RWPE1 (cell line): ENCODE measurements at regions not wholly inside any gene's neighbourhood (a gene's known extent, or its start where the extent isn't known, plus 50 kb on each side); places are given as distances from the start of the nearest gene placed in this dataset.
A peak's percentile ranks its signal among the peaks of the same experiment; 100 is the strongest.

Experiments
- CTCF ChIA-PET: fragments of 350-600 bp; sonication (Branson Sonifier 250); formaldehyde crosslinking; extraction: SDS; loops from one replicate; lab custom pipeline; 2021; lab: Yijun Ruan, JAX
- POLR2A ChIA-PET: fragments of 400-600 bp; formaldehyde crosslinking; extraction: SDS; loops from one replicate; lab custom pipeline; 2020; ENCODE audit warnings: antibody characterized with exemption; ENCODE audit not compliant: low non-redundant PET; lab: Yijun Ruan, JAX
- DNase-seq: peaks from one replicate; pipeline ENCODE4 v3.0.0; 2012; ENCODE audit warnings: low spot score
- H3K27ac ChIP-seq: fragments of 450-650 bp; 2 replicates; pipeline ENCODE4 v1.5.1; 2017
- CTCF ChIP-seq: fragments of 450-650 bp; conservative IDR thresholded peaks from 2 replicates; pipeline ENCODE4 v1.5.1; 2017; ENCODE audit warnings: low read depth, mild to moderate bottlenecking

- DNase-seq = no peak
- POLR2A ChIA-PET = no interaction called here
- H3K27ac ChIP-seq = no peak overlapping the region
- TF ChIP-seq CTCF = no peak
- CTCF ChIA-PET = no interaction called here
These were observed 107.0 kb downstream of the NAV1 start for GRCh38 chr1:201645956-201646355.

GRCh38 chr1:201646411-201647022, 107.6 kb downstream of the NAV1 start:
- H3K27ac ChIP-seq = peak overlapping the region; percentile 97
- CTCF ChIA-PET = no interaction called here
- DNase-seq = no peak
- POLR2A ChIA-PET = no interaction called here
- TF ChIP-seq CTCF = no peak

GRCh38 chr1:201647094-201647493, 108.2 kb downstream of the NAV1 start:
- no peak for DNase-seq
- CTCF ChIA-PET = interaction anchor here (0.6 kb wide), 2 partner anchors 9 to 1716 kb away, joined by 3 to 4 read pairs; no protein-coding TSS in a partner anchor
- H3K27ac ChIP-seq = peak overlapping the region; percentile 97
- POLR2A ChIA-PET = no interaction called here
- no peak for TF ChIP-seq CTCF

GRCh38 chr1:201647722-201648065, 108.8 kb downstream of the NAV1 start:
- no peak for TF ChIP-seq CTCF
- DNase-seq = no peak
- CTCF ChIA-PET = interaction anchor here (0.6 to 0.8 kb wide), 3 partner anchors 8 to 1715 kb away, joined by 3 to 4 read pairs (median 4); no protein-coding TSS in a partner anchor
- POLR2A ChIA-PET = no interaction called here
- H3K27ac ChIP-seq = peak overlapping the region; percentile 97

GRCh38 chr1:201648066-201648906, 109.4 kb downstream of the NAV1 start:
- ChIA-PET POLR2A (no interaction called here), CTCF (interaction anchor here (0.7 to 2.2 kb wide), 5 partner anchors 21 to 135 kb away, joined by 3 to 13 read pairs (median 4); no protein-coding TSS in a partner anchor)
- H3K27ac ChIP-seq = peak overlapping the region; percentile 97
- DNase-seq = peak; percentile 58
- TF ChIP-seq CTCF = no peak

- TF ChIP-seq CTCF = no peak
- ChIA-PET POLR2A (interaction anchor here (0.6 kb wide), 1 partner anchor 140 kb away, joined by 3 read pairs; no protein-coding TSS in a partner anchor), CTCF (interaction anchor here (0.6 to 2.9 kb wide), 8 partner anchors 10 to 144 kb away, joined by 3 to 13 read pairs (median 6); no protein-coding TSS in a partner anchor)
- DNase-seq = peak; percentile 52
- peak overlapping the region; percentile 97 for H3K27ac ChIP-seq
These were observed 110.2 kb downstream of the NAV1 start for GRCh38 chr1:201648907-201649721.
